RWPE2 (cell line): ENCODE measurements at regions not wholly inside any gene's neighbourhood (a gene's known extent, or its start where the extent isn't known, plus 50 kb on each side); places are given as distances from the start of the nearest gene placed in this dataset.
A peak's percentile ranks its signal among the peaks of the same experiment; 100 is the strongest.

ENCODE experiments used
- ATAC-seq: fragments of 200-7000 bp; cut with Tn5 transposase; 3 replicates; pipeline ENCODE4 v1.9.1; 2021; ENCODE audit warnings: low read depth
- DNase-seq: peaks from one replicate; pipeline ENCODE4 v3.0.0-alpha.2; 2020; ENCODE audit warnings: low spot score
- H3K27ac ChIP-seq: fragments of 450-650 bp; 2 replicates; pipeline ENCODE4 v1.5.1; 2017; ENCODE audit warnings: mild to moderate bottlenecking; ENCODE audit not compliant: poor library complexity, severe bottlenecking
- H3K27me3 ChIP-seq: fragments of 250-450 bp; sonication (Bioruptor Pico); 2 replicates; pipeline ENCODE4 v1.5.1; 2021; ENCODE audit warnings: mild to moderate bottlenecking, moderate library complexity; ENCODE audit not compliant: insufficient read depth, poor library complexity, severe bottlenecking
- H3K36me3 ChIP-seq: fragments of 250-450 bp; sonication (Bioruptor Pico); 2 replicates; pipeline ENCODE4 v1.5.1; 2020; ENCODE audit warnings: low read depth, mild to moderate bottlenecking, moderate library complexity
- H3K4me1 ChIP-seq: fragments of 250-450 bp; sonication (Bioruptor Pico); 2 replicates; pipeline ENCODE4 v1.5.1; 2021; ENCODE audit warnings: mild to moderate bottlenecking, moderate library complexity; ENCODE audit not compliant: insufficient read depth, poor library complexity, severe bottlenecking
- H3K4me3 ChIP-seq: fragments of 250-450 bp; sonication (Bioruptor Pico); 2 replicates; pipeline ENCODE4 v1.5.1; 2021; ENCODE audit warnings: mild to moderate bottlenecking, moderate library complexity; ENCODE audit not compliant: severe bottlenecking
- H3K9me3 ChIP-seq: fragments of 250-450 bp; sonication (Bioruptor Pico); 2 replicates; pipeline ENCODE4 v1.5.1; 2021; ENCODE audit warnings: mild to moderate bottlenecking, moderate library complexity; ENCODE audit not compliant: severe bottlenecking
- CTCF ChIP-seq: fragments of 450-650 bp; IDR thresholded peaks from one replicate; pipeline ENCODE4 v1.5.1; 2017; ENCODE audit warnings: mild to moderate bottlenecking, moderate library complexity; ENCODE audit not compliant: poor library complexity, severe bottlenecking

DNA sequence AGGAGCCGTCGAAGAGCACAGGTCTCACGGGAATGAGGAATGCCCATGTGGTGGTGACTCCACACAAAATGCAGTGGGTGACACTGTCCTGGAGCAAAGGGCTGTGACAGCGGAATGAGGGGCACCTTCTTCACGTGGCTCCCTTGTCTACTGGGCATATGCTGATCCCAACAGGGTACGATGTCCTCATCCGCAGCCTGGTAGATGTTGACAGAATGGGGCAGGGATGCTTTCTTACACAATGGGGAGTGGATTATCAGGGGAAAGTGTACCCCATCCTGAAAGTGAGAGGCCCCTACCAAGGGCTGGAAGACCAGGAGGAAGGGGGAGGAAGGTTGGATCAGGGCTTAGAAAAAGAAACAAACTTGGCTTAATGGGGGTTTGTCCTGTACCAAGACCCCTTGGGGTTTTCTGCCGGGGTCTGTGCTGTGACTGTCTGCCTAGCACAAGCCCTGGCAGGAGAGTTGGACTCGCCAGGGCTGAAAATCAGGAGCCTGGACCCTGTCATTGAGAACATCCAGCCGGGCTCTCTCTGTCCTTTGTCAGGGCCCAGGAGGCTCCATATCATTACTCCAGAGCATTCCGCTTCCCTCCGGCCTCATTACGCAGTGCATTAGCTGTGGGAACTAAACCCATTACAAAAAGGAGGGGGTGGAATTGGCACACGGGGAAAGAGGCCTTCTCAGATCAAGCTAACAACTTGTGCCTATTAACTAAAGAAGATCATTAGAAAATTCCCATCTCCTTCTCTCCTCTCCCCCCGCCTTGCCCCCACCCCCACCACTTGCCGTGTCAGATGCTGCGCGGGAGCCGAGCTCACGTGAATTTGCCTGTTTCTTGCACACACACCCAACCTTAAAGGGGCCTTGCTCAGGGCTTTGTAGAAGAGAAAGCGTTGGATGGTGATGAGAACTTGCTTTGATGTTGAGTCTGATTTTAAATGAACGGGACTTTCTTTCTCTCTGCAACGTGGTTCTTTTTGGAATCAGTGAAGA is 171.8 kb upstream of the PARP11 start:
- no peak for TF ChIP-seq CTCF
- Histone ChIP-seq H3K9me3 (no peaks in the 10 kb centered on the region), H3K36me3 (no peaks in the 10 kb centered on the region), H3K4me3 (no peak overlapping the region), H3K27ac (no peak overlapping the region), H3K4me1 (no peaks in the 10 kb centered on the region), H3K27me3 (no peaks in the 10 kb centered on the region)
- ATAC-seq (no peak), DNase-seq (no peak)

DNA sequence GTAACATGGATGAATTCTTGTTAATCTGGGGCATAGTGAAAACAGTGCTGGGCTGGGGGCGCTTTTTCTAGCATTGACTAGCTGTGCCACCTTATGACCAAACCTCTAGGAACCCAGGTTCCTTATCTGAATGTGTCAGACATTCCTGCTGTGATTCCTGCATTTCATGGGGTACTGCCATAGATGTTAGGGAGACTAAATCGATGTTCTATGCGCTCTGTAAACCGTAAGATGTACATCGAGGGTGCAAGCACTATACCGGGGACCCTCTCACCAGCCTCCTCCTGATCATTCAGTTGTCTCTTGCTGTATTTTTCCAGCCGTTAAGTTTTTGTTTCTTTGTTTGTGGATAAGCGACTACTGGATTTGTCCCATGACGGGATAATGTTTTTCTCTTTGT is 170.9 kb upstream of the PARP11 start:
- no peak for TF ChIP-seq CTCF
- DNase-seq (no peak), ATAC-seq (no peak)
- Histone ChIP-seq H3K4me3 (no peak overlapping the region), H3K27ac (no peak overlapping the region), H3K36me3 (no peaks in the 10 kb centered on the region), H3K4me1 (no peaks in the 10 kb centered on the region), H3K9me3 (no peaks in the 10 kb centered on the region), H3K27me3 (no peaks in the 10 kb centered on the region)

- no peak for ATAC-seq
Observed at GRCh38 chr12:4041187-4041885, 168.1 kb upstream of the PARP11 start.

DNA sequence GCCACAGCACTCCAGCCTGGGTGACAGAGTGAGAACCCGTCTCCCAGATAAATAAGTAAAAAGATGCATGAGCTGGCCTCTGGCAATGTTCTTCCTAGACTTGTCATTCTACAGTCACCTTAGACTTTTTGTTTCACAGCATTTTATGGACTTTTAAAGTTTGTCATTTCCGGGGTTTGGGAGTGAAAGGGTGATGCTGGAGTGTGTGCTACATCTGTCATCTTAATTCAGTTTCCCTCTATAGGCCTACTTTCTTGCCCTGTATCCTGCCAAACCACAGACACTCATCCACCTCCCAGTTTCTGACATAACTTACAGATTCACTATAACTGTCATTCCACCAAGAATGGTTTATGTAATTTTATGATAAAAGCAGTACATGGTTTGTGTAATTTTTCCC is 166.7 kb upstream of the PARP11 start:
- ATAC-seq: peak; percentile 35; the same call in 1 of the 3 replicates

More at GRCh38 chr12:4041187-4041885, 168.1 kb upstream of the PARP11 start:
- no peak for DNase-seq
- no peak overlapping the region for H3K27ac ChIP-seq
- peaks cover 8% of the 10 kb centered on the region for H3K4me1 ChIP-seq
- H3K36me3 ChIP-seq: no peaks in the 10 kb centered on the region
- no peak overlapping the region for H3K4me3 ChIP-seq
- no peak for TF ChIP-seq CTCF
- H3K27me3 ChIP-seq: no peaks in the 10 kb centered on the region
- no peaks in the 10 kb centered on the region for H3K9me3 ChIP-seq

More for the DNA sequence above, 166.7 kb upstream of the PARP11 start:
- H3K27me3 ChIP-seq: no peaks in the 10 kb centered on the region
- H3K36me3 ChIP-seq: no peaks in the 10 kb centered on the region
- no peak for DNase-seq
- no peak overlapping the region for H3K27ac ChIP-seq
- no peak overlapping the region for H3K4me3 ChIP-seq
- H3K4me1 ChIP-seq: peaks cover 8% of the 10 kb centered on the region
- no peaks in the 10 kb centered on the region for H3K9me3 ChIP-seq
- no peak for TF ChIP-seq CTCF
